Renal cortical epithelial cell (primary cell): ENCODE measurements at regions not wholly inside any gene's neighbourhood (a gene's known extent, or its start where the extent isn't known, plus 50 kb on each side); places are given as distances from the start of the nearest gene placed in this dataset.
"Not testable (repeated sequence)": the region's sequence is repeated elsewhere in the genome, so short reads cannot be mapped to it uniquely, and the experiment has no call there.

ENCODE experiments used
- DNase-seq: peaks from one replicate; pipeline ENCODE4 v3.0.0-alpha.2; 2011; ENCODE audit warnings: low read depth

- DNase-seq: no peak
Observed at GRCh38 chr18:52190195-52190594, 149.8 kb upstream of the DCC start.

- DNase-seq: no peak
Observed at GRCh38 chr18:52190631-52191030, 149.4 kb upstream of the DCC start.

- peak; percentile 9 for DNase-seq
Observed at GRCh38 chr18:52200406-52200805, 139.6 kb upstream of the DCC start.

GRCh38 chr18:52200921-52201663 is 138.9 kb upstream of the DCC start:
- DNase-seq: no peak

- DNase-seq: peak; percentile 11
Observed at GRCh38 chr18:52208646-52209045, 131.4 kb upstream of the DCC start.

GRCh38 chr18:52216109-52216508 is 123.9 kb upstream of the DCC start:
- peak; percentile 61 for DNase-seq

GRCh38 chr18:52216666-52217065 is 123.3 kb upstream of the DCC start:
- DNase-seq: peak; percentile 40

- no peak for DNase-seq
Observed at GRCh38 chr18:52219102-52219501, 120.9 kb upstream of the DCC start.

GRCh38 chr18:52220062-52220591 is 119.9 kb upstream of the DCC start:
- DNase-seq: no peak

- DNase-seq: no peak
Observed at GRCh38 chr18:52222211-52222610, 117.8 kb upstream of the DCC start.

- DNase-seq: peak; percentile 65
Observed at GRCh38 chr18:52227536-52227935, 112.5 kb upstream of the DCC start.

GRCh38 chr18:52228166-52228565 is 111.8 kb upstream of the DCC start:
- no peak for DNase-seq

- DNase-seq: peak; percentile 39
Observed at GRCh38 chr18:52236131-52236530, 103.9 kb upstream of the DCC start.

- peak; percentile 93 for DNase-seq
Observed at GRCh38 chr18:52237551-52237950, 102.4 kb upstream of the DCC start.

- peak; percentile 9 for DNase-seq
Observed at GRCh38 chr18:52242711-52243110, 97.3 kb upstream of the DCC start.

- no peak for DNase-seq
Observed at GRCh38 chr18:52244658-52245057, 95.3 kb upstream of the DCC start.

GRCh38 chr18:52254367-52254766 is 85.6 kb upstream of the DCC start:
- DNase-seq: no peak

GRCh38 chr18:52257417-52257816 is 82.6 kb upstream of the DCC start:
- not testable (repeated sequence) for DNase-seq

GRCh38 chr18:52275817-52276216 is 64.2 kb upstream of the DCC start:
- no peak for DNase-seq

GRCh38 chr18:52277785-52278184 is 62.2 kb upstream of the DCC start:
- DNase-seq: no peak

- no peak for DNase-seq
Observed at GRCh38 chr18:52278191-52278590, 61.8 kb upstream of the DCC start.

- no peak for DNase-seq
Observed at GRCh38 chr18:52280702-52281101, 59.3 kb upstream of the DCC start.

GRCh38 chr18:52283927-52284326 is 56.1 kb upstream of the DCC start:
- DNase-seq: no peak

- DNase-seq: no peak
Observed at GRCh38 chr18:52286675-52287074, 53.3 kb upstream of the DCC start.
